Hypothalamus (tissue), 51 donors: ENCODE measurements at regions not wholly inside any gene's neighbourhood (a gene's known extent, or its start where the extent isn't known, plus 50 kb on each side); places are given as distances from the start of the nearest gene placed in this dataset.
A peak's percentile ranks its signal among the peaks of the same experiment; 100 is the strongest.
"Not testable (repeated sequence)": the region's sequence is repeated elsewhere in the genome, so short reads cannot be mapped to it uniquely, and the experiment has no call there.

Experiments used
- DNase-seq, 51 donors: peaks; one replicate each; lab custom pipeline; 2025; lab: John Stamatoyannopoulos, UW

DNA sequence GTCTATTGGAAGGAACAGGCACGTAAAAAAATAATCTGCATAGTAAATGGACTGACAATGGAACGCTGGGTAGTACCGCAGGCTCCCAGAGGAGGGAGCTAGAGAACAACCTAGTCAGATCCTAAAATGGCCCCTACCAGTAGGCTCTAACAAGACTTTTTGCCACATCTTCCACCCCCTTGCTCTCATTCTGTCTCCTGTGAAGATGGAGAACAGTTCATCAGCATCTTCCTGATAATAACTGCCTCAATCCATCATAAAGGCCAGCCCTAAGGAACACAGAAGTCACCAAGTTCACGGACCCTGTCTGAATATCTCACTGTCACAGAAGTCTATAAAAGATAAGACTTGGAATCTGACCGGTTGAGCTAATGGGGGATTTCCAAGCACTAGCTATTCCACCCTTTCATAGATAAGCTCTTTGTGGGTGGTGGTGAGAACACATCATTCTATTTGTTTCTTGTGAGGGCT is 133.4 kb downstream of the SLC1A3 start:
- DNase-seq = peak in 33 of 51 donors; percentile 1 to 74 (median 18)

DNA sequence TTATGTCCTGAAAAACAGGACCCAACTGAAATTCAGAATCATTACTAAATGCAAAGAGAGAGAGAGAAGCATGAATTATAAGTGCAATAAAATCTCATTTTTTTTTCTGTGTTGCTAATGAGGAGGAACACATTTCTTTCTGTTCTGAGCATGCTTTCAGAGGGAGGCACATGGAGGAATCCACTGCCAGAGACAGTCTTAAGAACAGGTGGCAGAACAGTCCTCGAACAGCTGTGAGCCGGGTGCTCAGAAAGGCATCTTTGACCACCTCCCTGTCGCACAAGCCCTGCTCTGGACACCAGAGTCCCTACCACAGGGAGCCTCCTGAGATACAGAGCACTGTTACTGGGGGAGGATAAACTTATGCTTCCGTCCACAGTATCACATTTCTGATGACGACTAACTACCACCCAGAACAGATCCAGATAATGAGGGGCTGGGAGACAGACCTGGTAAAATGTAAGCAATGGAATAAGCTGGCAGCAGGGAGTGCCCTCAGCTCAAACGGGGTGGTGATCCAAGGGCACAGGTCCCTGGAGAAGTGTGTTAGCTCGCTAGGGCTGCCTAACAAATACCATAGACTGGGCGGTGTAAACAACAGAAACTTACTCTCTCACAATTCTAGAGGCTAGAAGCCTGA is 134.0 kb downstream of the SLC1A3 start:
- no peak for DNase-seq

DNA sequence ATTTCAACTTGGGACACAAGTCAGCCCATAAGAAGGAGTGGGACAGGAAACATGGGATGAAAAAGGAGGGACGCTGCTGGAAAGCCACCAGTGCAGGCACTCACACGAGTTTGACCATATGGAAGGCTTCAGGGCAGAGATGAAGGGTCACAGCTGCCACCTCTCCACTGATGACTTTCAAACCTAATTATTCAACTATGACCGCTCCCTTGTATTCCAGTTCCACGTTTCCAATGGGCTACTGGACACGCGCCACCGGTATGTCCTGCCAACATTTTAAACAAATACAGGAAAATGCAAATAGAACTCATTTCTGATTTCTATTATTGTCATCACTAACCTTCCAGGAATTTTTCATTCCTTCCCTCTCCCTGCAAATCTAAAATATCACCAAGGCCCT is 134.7 kb downstream of the SLC1A3 start:
- no peak for DNase-seq

DNA sequence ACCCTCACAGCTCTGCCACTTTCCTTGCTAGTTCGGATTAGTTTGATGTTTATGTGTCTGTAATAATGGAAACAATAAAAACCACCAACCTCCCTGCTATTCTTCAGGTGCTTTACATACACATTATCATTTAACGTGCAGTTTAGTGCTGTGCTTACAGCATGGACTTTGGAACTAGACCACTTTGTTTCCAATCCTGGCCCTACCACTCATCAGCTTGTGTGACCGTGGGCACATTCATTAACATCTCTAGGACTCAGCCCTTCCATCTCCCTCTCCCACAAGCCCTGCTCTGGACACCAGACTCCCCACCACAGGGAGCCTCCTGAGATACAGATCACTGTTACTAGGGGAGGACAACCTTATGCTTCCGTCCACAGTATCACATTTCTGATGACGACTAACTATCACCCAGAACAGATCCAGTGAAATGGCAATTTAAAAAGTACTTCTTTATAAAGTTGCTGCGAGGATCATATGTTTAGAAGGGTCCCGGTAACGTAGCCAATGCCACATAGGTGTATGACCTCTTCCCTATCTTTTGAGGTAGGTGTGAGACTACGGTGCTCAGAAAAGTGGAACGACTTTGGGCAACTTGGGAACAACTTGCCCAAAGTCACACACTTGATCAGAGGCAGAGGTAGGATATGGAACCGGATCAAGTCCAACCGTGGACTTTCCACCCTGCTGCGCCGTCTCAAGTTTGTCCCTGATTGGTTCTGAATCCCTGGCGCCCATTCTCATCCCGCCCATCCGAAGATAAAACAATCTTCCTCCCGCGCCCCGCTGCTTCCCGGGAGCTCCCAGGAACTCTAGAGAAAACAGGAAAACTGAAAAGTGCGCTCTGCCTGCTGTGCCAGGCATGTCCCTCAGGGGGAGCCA is 132.4 kb upstream of the NIPBL start:
- peak in 8 of 51 donors; percentile 4 to 55 (median 22) for DNase-seq

DNA sequence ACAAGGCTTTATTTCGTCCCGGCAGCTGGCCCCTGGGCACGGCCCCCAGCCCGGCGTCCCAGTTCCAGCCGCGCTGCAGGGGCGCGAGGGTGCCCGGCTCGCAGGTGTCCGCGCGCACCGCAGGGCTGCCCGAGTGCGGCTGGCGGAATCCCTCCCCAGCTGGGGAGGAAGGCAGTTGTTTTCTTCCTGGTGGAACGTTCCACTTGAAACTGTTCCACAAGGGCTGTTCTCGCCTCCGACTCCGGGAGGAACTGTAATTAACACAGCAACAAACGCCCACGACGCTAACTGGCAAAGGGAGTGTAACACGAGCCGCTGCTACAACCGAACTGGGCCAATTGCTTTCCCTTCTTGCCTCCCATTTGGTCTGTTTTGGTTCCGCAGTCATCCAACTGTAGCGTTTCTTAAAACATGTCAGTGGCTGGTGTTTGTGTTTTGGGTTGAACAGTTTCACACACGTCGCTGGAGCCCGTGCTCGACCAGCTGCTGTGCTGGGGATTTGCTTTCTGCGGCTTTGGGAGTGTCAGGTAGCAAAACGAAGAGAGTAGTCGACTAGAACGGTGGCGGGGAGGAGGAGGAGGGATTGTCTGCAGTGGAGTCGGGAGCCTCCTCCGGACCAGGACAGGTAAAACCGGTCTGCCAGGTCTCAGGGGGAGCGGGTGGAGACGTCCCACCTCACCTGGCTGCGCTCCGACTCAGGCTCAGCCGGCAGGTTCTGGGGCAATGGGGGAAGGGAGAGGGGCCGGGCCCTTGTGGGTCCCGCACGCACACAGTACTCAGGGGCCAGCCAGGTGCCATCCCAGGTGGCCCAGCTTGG is 131.6 kb upstream of the NIPBL start:
- DNase-seq = peak in 37 of 51 donors; percentile 4 to 84 (median 47)

- not testable (repeated sequence) for DNase-seq
Measured at GRCh38 chr5:36747794-36748193, 128.8 kb upstream of the NIPBL start.

DNA sequence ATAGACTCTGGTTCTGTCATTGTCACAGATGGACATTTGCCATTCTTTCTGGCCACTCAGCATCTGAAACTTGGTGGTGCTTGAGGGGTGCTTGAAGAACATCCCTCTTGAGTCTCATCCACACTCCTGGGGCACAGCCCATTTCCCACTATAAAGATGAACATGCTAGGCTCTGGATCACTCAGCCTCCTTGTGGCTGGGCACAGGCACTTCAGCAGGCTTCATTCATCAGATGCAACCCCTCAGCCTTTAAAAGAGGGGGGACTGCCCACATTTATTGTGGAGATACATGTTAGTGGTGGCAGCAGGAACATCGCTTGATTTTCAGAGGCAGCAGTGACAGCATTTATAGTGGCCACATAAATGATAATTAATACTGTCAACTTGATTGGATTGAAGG is 124.7 kb upstream of the NIPBL start:
- no peak for DNase-seq

DNA sequence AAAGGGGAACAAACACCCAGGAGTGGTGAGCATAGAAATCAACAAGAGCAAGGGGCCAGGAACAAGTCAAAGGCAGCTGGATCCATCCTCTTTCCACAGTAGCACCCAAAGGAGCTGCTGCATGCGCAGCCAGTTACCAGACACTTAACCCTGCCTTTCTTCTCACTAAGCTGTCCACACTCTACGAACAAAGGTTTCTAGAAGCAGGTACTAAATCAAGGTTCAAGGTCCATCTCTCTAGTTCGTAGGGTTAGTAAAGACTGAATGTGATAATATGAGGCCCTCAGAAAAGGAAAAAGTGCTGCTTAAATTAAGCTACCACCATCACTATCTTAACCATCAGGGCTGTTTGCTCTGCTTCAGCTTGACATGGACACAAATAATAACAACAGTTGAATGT is 121.2 kb upstream of the NIPBL start:
- DNase-seq = no peak

- DNase-seq = no peak
Measured at GRCh38 chr5:36755920-36756488, 120.6 kb upstream of the NIPBL start.

DNA sequence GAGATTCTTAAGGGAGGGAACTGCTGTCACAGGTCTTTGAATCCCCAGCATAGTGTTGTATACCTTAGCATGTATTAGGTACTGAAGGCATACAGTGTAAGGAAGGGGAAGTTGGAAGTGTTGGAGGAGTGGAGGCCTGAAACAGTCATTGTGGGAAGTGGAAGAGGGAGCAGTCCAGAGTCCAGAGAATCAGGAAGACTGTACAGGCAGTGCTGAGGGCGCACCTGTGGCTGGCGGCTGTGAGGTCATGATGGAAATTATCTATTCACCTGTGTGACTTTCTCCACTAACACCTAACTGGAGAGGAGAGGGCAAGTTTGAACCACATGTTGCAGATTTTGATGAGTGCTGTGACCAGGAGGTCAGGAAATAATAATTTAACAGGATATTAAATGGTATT is 119.7 kb upstream of the NIPBL start:
- no peak for DNase-seq

DNA sequence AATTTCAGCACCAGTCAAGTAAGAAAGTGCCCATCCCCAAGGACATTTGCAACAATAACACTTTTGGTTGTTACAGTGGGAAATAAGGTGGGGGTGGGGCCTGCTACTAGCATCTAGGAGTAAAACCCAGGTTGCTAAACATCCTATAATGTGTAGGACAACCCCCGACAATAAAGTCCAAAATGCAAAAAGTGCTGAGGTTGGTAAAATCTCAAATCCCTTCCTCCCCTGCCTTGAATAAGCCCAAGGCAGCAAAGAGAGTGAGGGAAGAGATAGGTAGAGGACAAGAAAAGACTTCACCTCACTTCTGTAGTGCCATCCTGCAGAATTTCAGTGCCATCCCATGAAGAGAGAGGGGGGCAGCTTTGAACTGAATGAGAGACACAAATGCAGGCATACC is 117.5 kb upstream of the NIPBL start:
- DNase-seq = no peak

DNA sequence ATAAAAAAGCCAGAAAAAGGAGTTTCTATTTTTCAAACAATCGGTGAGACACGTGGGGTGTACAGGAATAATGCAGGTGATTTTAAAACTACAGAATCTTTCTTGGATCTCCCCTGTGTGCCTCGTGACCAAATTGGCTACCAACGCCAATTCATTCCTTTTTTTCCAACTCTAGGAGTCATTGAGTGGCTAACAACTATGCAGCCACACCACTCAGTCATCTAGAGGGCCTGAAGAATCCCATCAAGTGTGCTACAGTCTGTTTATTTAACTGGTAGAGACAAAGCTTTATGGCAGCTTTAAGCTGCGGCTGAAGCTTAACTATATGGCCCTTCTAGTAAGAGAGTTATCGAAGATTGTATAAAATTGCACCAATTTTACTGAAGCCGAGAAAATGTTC is 113.1 kb upstream of the NIPBL start:
- DNase-seq = no peak

DNA sequence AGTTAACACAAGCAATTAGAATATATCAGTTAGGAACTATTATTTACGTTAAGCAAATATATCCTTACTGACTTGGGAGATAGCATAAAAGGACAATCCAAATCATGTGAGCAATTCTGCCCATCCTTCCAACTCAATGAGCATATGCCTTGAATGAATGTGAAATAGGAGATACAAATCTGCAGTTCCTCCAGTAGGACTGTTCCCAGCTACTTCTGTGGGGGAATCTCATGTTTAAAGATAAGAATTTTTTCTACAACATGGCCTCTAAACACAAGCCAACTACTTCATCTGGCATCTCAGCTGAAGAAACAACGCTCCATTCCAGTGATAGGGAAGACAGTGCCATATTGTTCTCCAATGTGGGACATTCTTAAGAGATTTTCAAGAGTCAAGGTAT is 110.7 kb upstream of the NIPBL start:
- no peak for DNase-seq

- no peak for DNase-seq
Measured at GRCh38 chr5:36766981-36767380, 109.6 kb upstream of the NIPBL start.

- DNase-seq = no peak
Measured at GRCh38 chr5:36768450-36768849, 108.1 kb upstream of the NIPBL start.

- no peak for DNase-seq
Measured at GRCh38 chr5:36769129-36769770, 107.3 kb upstream of the NIPBL start.

- DNase-seq = no peak
Measured at GRCh38 chr5:36770125-36770524, 106.4 kb upstream of the NIPBL start.

- DNase-seq = no peak
Measured at GRCh38 chr5:36772276-36773140, 104.1 kb upstream of the NIPBL start.

DNA sequence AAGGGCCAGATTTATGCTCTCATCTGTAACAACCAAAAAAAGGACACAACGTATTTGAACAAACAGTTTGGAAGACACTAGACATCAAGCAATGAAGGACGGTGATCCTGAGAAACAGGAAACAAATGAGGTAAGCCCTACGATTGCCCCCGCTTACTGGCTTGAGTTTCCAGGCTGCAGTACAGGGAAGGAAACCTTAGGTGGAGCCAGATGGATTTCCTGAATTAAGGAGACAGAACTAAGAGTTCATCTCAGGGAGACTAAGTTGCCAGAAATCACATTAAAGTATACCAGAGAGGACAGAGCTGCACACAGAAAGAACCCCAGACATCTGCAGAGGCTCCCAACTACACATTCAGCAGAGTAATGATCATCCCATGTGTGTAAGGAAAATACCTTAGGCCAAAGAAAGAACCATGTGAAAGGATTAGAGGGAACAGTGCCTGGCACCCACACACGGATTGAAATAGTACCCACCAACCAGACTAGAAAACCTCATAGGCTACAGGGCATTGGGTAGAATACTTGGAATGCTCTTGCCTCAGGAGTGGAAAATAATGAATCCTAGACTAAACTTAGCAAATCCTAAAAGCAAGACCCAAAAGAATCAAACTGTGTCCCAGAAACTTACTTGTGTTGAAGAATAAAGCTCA is 99.3 kb upstream of the NIPBL start:
- no peak for DNase-seq
